ENCODE measurements at regions not wholly inside any gene's neighbourhood (a gene's known extent, or its start where the extent isn't known, plus 50 kb on each side); places are given as distances from the start of the nearest gene placed in this dataset.

GRCh38 chr16:86377251-86378022 lies 132.9 kb upstream of the FOXF1 start:
- no peak for DNase-seq

DNA sequence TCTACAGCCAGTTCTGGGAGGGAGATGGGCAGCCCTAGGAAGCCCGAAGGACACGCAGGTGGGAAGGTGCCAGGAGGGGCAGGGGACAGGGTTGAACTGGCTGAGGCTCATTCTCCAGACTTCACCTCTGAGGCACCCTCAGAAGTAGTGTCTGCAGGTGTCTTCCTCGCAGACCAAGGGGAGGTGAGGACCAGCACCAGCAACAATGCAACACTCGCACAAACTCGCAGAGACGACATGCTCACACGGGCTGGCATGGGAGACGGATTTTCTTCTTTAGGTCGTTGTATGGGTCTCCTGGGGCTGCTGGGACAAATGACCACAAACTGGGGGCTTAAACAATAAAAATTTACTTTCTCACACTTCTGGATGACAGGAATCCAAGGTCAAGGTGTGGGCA lies 132.2 kb upstream of the FOXF1 start:
- DNase-seq, result no peak

- no peak for DNase-seq
Measured at GRCh38 chr16:86378831-86379504, 131.4 kb upstream of the FOXF1 start.

- DNase-seq, result no peak
Measured at GRCh38 chr16:86379505-86379846, 130.9 kb upstream of the FOXF1 start.

GRCh38 chr16:86380030-86380429 lies 130.3 kb upstream of the FOXF1 start:
- DNase-seq, result no peak

- DNase-seq, result no peak
Measured at GRCh38 chr16:86381491-86381890, 128.8 kb upstream of the FOXF1 start.

DNA sequence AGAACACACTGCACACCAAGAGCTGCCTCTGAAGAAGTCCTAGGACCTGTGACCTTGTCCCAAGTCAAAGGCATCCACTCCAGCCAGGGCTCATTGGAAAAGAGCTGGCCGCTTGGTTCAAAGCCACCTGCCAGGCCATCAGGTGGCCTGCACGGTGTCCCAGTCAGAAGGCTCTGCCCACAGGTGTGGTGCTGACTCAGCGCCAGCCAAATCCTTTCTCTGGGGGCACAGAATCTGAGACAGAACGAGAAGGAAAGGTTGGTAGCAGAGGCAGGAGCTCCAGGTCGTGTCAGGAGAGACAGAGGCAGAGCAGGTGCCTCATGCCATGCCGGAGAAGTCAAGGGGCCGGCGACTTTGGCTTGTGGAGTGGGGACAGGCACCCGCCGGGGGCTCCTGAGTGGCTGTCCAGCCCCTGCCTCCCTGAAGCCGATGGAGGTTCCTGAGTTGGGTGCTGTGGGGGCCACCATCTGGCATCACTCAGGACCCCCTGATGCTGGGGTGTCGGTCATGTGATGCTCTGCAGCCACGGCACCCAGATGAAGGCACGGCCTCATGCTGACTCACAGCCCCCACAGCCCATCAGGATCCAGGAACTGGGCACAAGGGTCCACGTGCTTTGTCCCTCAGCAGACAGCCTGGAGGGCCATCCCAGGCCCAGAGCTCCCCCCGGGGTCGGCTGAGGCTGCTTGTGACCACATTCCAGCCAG lies 128.1 kb upstream of the FOXF1 start:
- DNase-seq, result no peak

DNA sequence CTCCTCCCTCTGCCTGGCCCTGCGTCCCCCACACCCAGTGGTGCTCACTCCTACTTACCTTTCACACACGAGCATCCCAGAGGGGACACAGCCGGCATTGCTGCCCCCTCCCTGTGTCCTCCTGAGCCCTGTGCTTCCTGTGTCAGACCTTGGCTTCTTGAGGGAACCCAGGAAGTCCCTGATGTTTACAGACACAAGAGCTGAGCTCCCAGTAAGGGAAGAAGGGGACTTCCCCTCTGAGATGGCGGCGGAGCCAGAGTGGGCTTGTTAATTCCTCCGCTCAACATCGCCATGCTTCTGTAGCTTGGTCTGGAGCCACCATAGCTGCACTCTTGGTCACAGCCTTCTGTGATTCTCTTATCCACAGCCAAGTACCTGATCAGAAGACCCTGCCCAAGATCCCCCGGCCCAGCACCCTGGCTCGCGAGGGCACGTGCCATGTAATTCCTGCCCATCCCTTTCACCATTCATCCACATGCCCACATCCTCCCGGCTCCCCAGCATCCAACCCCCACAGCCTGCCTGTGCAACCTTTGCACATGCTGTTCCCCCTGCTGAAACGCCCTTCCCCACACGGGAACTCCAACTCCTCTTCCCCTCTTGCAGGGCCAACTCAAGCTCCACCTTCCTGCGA lies 127.4 kb upstream of the FOXF1 start:
- no peak for DNase-seq

- DNase-seq, result no peak
Measured at GRCh38 chr16:86383488-86384262, 126.7 kb upstream of the FOXF1 start.

DNA sequence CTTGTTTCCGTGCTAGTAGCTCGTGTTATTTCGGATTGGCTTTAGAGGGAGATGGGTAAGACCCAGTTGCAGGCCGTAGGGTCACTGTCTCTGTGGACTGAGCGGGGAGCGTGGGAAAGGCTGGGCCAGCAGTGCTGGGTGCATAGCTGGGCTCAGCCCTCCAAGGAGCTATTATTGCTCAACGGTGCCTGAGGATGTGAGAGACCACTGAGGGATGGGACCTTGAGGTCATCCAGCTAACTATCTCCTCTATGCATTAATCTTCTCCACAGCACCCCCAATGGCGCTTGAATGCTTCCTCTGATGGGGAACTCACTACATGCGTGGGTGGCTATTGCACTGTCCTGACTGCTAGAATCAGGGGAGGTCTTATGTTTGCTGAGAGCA lies 126.1 kb upstream of the FOXF1 start:
- no peak for DNase-seq

DNA sequence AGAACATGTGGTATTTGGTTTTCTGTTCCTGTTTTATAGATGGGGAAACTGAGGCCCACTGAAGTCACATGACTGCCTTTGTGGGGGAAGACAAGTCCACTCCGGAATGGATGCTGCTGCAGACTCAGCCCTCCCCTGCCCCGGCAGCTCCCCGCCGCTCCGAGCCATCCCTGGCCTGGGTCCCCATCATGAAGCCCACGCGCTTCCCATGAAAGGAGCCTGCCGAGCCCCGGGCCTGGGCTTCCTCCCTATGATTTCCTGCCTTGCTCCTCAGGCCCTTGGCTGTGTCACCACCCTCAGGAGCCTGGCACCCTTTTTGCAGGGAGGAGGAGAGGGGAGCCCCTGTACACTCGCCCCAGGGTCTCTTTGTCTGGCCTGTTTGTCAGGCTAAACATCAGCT lies 125.3 kb upstream of the FOXF1 start:
- no peak for DNase-seq

- no peak for DNase-seq
Measured at GRCh38 chr16:86387468-86388440, 122.6 kb upstream of the FOXF1 start.

GRCh38 chr16:86388976-86389375 lies 121.4 kb upstream of the FOXF1 start:
- no peak for DNase-seq

DNA sequence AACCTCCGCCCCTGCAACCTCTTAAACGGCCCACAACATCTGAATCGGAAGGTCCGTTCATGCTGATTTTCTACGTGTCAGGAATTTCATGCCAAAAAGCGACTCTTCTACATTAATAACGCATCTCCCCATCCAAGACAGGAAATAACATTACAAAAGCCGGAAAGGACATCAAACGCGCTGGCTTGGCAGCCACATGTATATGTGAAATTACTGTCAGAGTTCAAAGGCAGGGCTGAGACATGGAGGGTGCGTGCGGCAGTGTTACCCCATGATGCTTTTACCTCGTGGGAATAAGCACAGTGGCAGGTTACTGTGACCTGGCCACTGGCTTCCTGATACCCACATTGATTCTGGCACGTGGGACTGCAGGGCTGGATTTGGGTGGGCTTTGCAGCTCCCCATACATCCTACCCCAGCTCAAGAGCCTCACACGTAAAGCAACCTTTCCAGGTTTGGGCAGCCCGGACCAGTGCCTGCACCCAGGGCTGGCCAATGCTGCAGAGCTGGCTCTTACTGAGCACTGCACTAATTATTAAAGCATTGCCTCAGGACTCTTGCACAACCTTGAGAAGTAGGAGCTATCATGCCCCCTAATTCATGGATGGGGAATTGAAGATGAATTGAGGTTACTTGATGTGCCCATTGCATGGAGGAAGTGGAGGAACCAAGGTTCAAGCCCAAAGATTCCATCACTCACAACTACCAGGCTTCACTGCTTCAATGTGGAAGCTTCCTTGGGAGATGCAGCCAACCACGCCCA lies 120.6 kb upstream of the FOXF1 start:
- no peak for DNase-seq

- no peak for DNase-seq
Measured at GRCh38 chr16:86390335-86390734, 120.0 kb upstream of the FOXF1 start.

GRCh38 chr16:86391486-86391885 lies 118.8 kb upstream of the FOXF1 start:
- DNase-seq, result no peak

GRCh38 chr16:86391984-86392383 lies 118.3 kb upstream of the FOXF1 start:
- DNase-seq, result no peak

GRCh38 chr16:86392436-86393152 lies 117.7 kb upstream of the FOXF1 start:
- DNase-seq, result no peak

- no peak for DNase-seq
Measured at GRCh38 chr16:86393907-86394626, 116.3 kb upstream of the FOXF1 start.
